Large intestine (tissue), 3 donors: ENCODE measurements at regions not wholly inside any gene's neighbourhood (a gene's known extent, or its start where the extent isn't known, plus 50 kb on each side); places are given as distances from the start of the nearest gene placed in this dataset.

Experiments
- DNase-seq, 2 donors: peaks; one replicate each; pipeline versions ENCODE4 v3.0.0 to v3.0.0-alpha.2; 2013
- H3K27ac ChIP-seq: one replicate; pipeline ENCODE4 v1.5.1; 2013; ENCODE audit warnings: low read length
- H3K27me3 ChIP-seq: 2 replicates; pipeline ENCODE4 v1.6.1; 2013; ENCODE audit warnings: low read length; ENCODE audit not compliant: control insufficient read depth, insufficient read depth
- H3K36me3 ChIP-seq: 2 replicates; pipeline ENCODE4 v1.6.1; 2013; ENCODE audit warnings: low read length; ENCODE audit not compliant: control insufficient read depth, insufficient read depth
- H3K4me1 ChIP-seq: one replicate; pipeline ENCODE4 v1.6.1; 2013; ENCODE audit warnings: low read length; ENCODE audit not compliant: control insufficient read depth, insufficient read depth
- H3K4me3 ChIP-seq: one replicate; pipeline ENCODE4 v1.5.1; 2013; ENCODE audit warnings: low read length
- H3K9me3 ChIP-seq: one replicate; pipeline ENCODE4 v1.6.1; 2013; ENCODE audit warnings: mild to moderate bottlenecking, low read depth, low read length, moderate library complexity; ENCODE audit not compliant: control insufficient read depth
- WGBS: methylation state at CpG from one replicate; pipeline ENCODE4 v1.1.5; 2013; ENCODE audit warnings: low lambda C conversion rate; ENCODE audit not compliant: insufficient coverage; 5-methylcytosine and 5-hydroxymethylcytosine counted together

DNA sequence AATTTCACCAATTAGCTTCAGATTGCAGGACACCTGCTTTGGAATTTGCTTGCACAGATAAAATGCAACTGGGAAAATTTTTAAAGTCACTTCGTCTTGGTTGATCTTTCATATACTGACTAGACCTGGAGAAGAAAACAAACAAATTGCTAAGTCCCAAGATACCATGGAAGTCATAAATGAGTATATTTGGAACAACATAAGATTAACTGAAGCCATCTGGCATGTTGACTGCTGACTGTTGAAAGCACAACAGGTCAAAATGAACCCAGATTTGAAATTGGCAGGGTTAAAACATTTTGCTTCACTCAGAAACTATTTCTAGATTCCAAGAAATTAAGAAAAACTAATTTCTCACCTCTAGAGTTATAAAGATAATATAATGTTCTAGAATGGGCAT is 470.7 kb downstream of the LPIN1 start:
- WGBS, result no CpG with 5 or more reads among the region's 1 CpG

DNA sequence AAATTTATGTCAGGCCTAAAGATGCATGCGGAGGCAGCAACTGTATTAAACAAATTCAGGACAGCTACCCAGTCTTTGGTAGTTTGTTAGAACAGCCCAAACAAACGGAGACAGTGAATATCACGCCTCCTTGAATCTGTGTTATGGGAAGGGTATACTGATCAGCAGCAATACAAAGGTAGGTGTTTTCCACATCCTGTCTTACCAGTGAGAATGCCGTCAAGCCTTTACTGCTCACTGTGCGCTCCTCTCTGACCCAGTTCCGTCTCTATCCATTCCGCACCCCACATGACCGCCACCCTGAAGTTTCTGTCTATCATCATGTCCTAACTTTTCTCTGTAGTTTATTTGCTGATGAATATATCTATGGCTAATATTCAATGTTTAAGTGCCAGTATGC is 473.3 kb downstream of the LPIN1 start:
- WGBS, result no CpG with 5 or more reads among the region's 8 CpGs
- H3K4me1 ChIP-seq, result no peaks in the 10 kb centered on the region
- no peaks in the 10 kb centered on the region for H3K27me3 ChIP-seq
- peaks cover 6% of the 10 kb centered on the region for H3K9me3 ChIP-seq
- DNase-seq, result no peak
- H3K36me3 ChIP-seq, result no peaks in the 10 kb centered on the region
- no peak overlapping the region for H3K27ac ChIP-seq
- H3K4me3 ChIP-seq, result no peak overlapping the region

More for the DNA sequence above, 470.7 kb downstream of the LPIN1 start:
- no peaks in the 10 kb centered on the region for H3K4me1 ChIP-seq
- H3K27ac ChIP-seq, result no peak overlapping the region
- H3K27me3 ChIP-seq, result no peaks in the 10 kb centered on the region
- H3K4me3 ChIP-seq, result no peak overlapping the region
- DNase-seq, result no peak
- no peaks in the 10 kb centered on the region for H3K9me3 ChIP-seq
- no peaks in the 10 kb centered on the region for H3K36me3 ChIP-seq

DNA sequence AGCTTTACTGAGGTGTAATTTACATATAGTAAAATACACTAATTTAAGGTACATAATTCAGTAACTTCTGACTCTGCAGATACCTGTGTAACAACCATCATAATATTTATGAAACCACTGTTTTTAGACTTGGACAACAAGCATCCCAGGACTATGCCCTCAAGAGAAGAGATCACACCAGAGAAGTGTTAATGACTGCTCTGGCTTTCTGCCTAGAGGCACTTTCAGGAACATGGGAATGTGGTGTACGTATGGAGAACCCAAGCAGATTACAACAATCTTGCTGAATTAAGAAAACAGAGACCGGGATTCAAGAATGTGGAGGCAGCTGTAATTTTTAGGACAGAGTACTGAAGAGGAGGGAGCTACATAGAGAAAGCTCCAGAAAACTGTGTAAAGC is 475.2 kb downstream of the LPIN1 start:
- Histone ChIP-seq H3K36me3 (no peaks in the 10 kb centered on the region), H3K4me3 (no peak overlapping the region), H3K4me1 (no peaks in the 10 kb centered on the region), H3K9me3 (peaks cover 6% of the 10 kb centered on the region), H3K27ac (no peak overlapping the region), H3K27me3 (no peaks in the 10 kb centered on the region)
- no peak for DNase-seq
- 55% methylated on average over 2 of the region's 2 CpGs for WGBS

DNA sequence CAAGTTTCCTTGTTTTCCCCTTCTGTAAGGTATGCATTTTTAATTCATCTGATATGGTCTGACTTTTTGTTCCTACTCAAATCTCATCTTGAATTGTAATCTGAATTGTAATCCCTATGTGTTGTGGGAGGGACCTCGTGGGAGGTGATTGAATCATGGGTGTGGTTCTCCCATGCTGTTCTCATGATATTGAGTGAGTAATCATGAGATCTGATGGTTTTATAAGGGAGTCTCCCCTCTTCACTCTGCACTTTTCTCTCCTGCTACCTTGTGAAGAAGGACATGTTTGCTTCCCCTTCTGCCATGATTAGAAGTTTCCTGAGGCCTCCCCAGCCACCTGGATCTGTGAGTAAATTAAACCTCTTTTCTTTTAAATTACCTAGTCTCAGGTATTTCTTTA is 476.1 kb downstream of the LPIN1 start:
- H3K27ac ChIP-seq, result no peak overlapping the region
- H3K4me1 ChIP-seq, result no peaks in the 10 kb centered on the region
- H3K36me3 ChIP-seq, result no peaks in the 10 kb centered on the region
- H3K4me3 ChIP-seq, result no peak overlapping the region
- no CpG with 5 or more reads among the region's 1 CpG for WGBS
- peaks cover 6% of the 10 kb centered on the region for H3K9me3 ChIP-seq
- no peaks in the 10 kb centered on the region for H3K27me3 ChIP-seq
- no peak for DNase-seq

DNA sequence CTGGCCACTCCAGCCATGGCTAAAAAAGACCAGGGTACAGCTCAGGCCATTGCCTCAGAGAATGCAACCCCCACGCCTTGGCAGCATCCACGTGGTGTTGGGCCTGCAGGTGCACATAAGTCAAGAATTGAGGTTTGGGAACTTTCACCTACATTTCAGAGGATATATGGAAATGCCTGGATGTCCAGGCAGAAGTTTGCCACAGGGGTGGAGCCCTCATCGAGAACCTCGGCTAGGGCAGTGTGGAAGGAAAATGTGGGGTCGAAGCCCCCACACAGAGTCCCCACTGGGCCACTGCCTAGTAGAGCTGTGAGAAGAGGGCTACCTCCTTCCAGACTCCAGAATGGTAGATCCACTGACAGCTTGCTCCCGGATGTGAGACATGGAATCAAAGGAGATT is 477.3 kb downstream of the LPIN1 start:
- WGBS, result no CpG with 5 or more reads among the region's 6 CpGs

DNA sequence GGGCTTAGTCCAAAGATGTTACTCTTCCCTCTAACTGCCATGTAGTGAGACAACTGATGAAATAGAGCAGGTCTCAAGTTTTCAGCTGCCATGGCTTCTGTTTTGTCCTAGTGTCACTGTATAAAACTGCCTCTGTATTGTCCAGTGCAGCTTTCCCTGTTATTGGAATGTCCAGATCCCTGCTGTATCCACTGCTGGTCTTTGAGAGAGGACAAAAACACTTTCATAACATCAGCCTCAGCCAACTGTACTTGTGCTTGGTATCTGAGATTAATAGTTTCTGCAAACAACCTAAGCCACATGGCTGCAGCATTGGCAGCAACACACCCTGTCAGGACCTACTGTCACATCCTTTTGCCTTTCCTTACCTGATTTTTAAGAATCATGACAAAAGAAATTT is 480.2 kb downstream of the LPIN1 start:
- H3K27me3 ChIP-seq, result no peaks in the 10 kb centered on the region
- H3K4me3 ChIP-seq, result no peak overlapping the region
- no peak overlapping the region for H3K27ac ChIP-seq
- no peaks in the 10 kb centered on the region for H3K36me3 ChIP-seq
- peaks cover 6% of the 10 kb centered on the region for H3K9me3 ChIP-seq
- no peaks in the 10 kb centered on the region for H3K4me1 ChIP-seq
- DNase-seq, result no peak

More for the DNA sequence above, 477.3 kb downstream of the LPIN1 start:
- Histone ChIP-seq H3K27me3 (no peaks in the 10 kb centered on the region), H3K9me3 (peaks cover 6% of the 10 kb centered on the region), H3K4me1 (no peaks in the 10 kb centered on the region), H3K4me3 (no peak overlapping the region), H3K36me3 (no peaks in the 10 kb centered on the region), H3K27ac (no peak overlapping the region)
- no peak for DNase-seq

DNA sequence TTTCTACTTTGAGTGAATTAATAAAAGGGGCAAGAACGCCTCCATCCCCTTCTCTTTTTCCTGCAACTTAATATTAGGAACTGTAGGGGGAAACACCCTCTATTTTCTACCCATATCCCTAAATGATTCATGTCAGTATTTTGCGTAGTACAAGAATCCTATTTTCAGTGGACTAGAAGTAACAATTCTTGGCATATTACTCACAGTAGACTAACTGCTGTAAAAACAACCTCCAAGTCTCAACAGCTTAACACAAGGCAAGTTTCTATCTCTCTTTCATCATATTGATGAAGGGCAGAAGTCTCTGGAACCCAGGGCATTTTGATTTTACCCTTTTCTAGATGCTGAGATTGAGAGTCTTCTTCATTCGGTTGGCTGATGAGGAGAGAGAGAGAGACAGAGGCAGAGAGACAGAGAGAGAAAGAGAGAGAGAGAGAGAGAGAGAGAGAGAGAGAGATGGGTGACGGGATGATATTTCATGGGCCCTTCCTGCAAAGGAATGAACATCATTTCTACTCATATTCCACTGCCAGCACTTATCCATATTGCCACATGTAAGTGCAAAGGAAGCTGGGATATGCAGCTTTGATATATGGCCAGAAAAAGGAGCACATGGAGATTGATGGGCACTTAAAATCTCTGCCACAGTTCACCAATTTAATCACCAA is 481.6 kb downstream of the LPIN1 start:
- Histone ChIP-seq H3K36me3 (no peaks in the 10 kb centered on the region), H3K4me3 (no peak overlapping the region), H3K27ac (no peak overlapping the region), H3K9me3 (peaks cover 6% of the 10 kb centered on the region), H3K4me1 (no peaks in the 10 kb centered on the region), H3K27me3 (no peaks in the 10 kb centered on the region)
- 100% methylated on average over 1 of the region's 4 CpGs for WGBS
- DNase-seq, result no peak

DNA sequence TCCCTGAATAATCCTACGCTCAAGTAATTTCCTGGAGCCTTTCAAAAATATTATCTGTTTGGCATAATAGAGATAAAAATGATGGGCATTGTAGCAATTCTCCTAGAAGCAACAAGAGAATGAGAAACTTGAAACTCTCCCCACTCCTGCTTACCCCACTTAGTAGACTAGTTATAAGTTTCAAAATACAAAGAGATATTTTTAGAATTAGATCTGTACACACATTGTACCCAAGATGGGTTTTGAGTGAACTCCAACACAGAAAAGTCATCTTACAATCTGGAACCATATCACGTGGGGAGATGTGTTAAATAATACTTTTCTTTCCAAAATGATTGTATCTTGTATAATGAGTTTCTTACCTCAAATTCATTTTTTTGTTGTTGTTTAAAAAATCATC is 484.9 kb downstream of the LPIN1 start:
- no peak for DNase-seq
- no peaks in the 10 kb centered on the region for H3K36me3 ChIP-seq
- H3K27ac ChIP-seq, result no peak overlapping the region
- no peak overlapping the region for H3K4me3 ChIP-seq
- H3K4me1 ChIP-seq, result no peaks in the 10 kb centered on the region
- H3K27me3 ChIP-seq, result no peaks in the 10 kb centered on the region
- H3K9me3 ChIP-seq, result no peaks in the 10 kb centered on the region
- WGBS, result 83% methylated on average over 1 of the region's 2 CpGs

DNA sequence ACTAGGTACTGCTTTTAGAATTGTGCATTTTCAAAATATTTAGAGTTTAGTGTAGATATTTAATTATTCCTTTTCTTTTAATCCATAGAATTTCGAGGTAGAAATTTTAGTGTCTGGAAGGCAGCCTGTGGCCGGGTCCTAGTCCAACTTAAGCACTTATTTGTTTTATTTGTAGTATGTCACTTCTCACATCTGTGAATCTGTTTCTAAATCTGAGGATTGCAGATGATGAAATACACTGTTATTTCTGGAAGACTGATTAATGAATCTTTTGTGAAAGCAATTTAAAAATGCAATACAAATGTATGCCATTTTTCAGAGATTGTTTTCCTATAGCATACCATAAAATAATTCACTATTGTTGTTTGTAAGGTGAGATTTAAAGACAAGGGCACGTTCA is 483.9 kb upstream of the TRIB2 start:
- Histone ChIP-seq H3K4me1 (no peaks in the 10 kb centered on the region), H3K9me3 (no peaks in the 10 kb centered on the region), H3K36me3 (no peaks in the 10 kb centered on the region), H3K27ac (no peak overlapping the region), H3K4me3 (no peak overlapping the region), H3K27me3 (no peaks in the 10 kb centered on the region)
- WGBS, result 80% methylated on average over 1 of the region's 3 CpGs
- DNase-seq, result no peak

DNA sequence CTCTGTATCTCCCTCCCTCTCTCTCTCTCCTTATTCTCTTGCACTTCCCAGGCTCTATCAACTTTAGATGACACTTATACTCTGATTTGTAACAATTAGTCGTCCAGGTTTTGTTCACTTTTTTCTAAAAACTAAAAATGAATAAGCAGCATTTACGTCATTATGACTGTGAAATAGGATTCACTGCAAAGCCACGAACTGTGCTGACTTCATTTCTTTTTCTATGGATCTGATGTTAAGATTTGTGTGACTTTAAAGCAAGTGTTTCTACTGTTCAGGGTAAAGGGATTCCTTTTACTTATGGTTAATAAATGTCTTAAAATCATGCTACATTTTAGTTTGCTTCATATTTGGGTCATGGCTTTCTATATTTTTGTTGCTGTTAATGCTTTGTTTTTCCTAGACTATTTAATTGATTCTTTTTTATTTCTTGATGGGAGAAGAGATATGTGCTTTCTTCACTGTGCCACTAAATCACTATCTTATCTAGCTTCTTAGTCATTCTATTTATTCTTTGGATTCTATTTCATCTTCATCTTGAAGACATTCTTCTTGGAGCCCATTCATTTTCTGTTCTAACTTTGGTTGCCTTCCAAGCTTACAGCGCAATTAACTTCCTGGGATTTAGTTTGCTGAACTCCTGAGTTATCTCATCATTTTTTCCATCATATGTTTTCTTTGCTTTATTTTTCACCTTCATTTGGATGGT is 480.4 kb upstream of the TRIB2 start:
- no peaks in the 10 kb centered on the region for H3K4me1 ChIP-seq
- no peak overlapping the region for H3K27ac ChIP-seq
- H3K36me3 ChIP-seq, result no peaks in the 10 kb centered on the region
- WGBS, result 72% methylated on average over 4 of the region's 4 CpGs
- H3K27me3 ChIP-seq, result no peaks in the 10 kb centered on the region
- no peak for DNase-seq
- H3K9me3 ChIP-seq, result no peaks in the 10 kb centered on the region
- H3K4me3 ChIP-seq, result no peak overlapping the region

DNA sequence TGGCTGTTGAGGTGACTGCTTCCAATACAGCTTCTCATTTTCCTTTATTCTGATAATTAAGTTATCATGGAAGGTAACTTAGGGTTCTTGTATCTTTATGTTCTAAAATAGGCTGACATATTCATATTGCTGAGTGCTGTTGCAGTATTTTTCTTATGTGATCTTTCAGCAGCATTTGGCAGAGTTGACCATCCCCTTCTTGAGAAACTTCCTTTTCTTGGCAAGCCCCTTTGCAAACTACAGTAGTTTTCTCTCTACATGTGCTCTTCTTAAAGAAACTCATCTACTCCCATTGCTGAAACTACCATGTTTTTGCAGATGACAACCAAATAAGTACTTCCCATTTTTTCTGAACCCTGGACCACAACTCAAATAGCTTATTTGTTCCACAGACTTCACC is 476.5 kb upstream of the TRIB2 start:
- Histone ChIP-seq H3K36me3 (no peaks in the 10 kb centered on the region), H3K27ac (no peak overlapping the region), H3K4me1 (no peaks in the 10 kb centered on the region), H3K9me3 (no peaks in the 10 kb centered on the region), H3K27me3 (no peaks in the 10 kb centered on the region), H3K4me3 (no peak overlapping the region)
- no peak for DNase-seq
